ENCODE measurements at regions not wholly inside any gene's neighbourhood (a gene's known extent, or its start where the extent isn't known, plus 50 kb on each side); places are given as distances from the start of the nearest gene placed in this dataset.

DNA sequence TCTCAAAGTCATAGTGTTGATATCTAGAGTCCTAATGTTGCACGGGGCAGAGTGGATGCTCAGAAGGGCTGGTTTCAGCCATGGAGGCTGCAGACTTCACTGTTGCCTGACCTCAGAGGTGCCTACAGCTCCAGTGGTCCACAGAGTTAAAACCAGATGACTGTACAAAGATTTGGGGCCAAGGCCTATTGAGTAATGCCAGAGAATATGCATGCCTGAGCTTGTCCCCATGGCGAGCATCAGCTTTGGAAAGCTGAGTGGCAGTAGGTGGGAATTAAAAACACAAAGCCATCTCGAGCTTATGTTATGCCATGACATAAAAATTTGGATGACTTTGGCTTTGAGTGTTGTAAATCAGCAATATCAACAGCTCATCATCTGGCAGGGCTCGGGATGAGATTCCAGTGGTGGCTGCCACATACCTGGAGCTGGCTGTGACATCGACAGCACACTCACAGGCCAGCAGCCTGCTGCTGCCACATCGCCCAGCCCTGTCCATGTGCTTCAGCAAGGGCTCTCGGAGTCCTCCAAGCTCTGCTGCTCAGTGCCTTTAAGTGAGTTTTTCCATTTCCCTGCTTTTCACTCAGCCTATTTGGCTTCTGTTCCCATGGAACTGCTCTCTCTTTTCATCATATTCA lies 379.6 kb downstream of the TNS3 start:
- Histone ChIP-seq H3K4me1 (ENCODE audit: control insufficient read depth in 1 of 2, insufficient read depth in 2 of 2, low read length in 2 of 2) (no peaks in the 10 kb centered on the region), H2AFZ (ENCODE audit: low read depth, low read length, poor library complexity, severe bottlenecking) (no peak overlapping the region), H3K4me3 (replicated peaks in 1 of 2; ENCODE audit: low read depth in 1 of 2, low read length in 2 of 2) (no peak overlapping the region), H3K36me3 (ENCODE audit: control insufficient read depth in 1 of 2, insufficient read depth in 2 of 2, low read length in 2 of 2) (no peaks in the 10 kb centered on the region), H3K9ac (ENCODE audit: low read length) (no peak overlapping the region), H3K9me3 (ENCODE audit: control insufficient read depth in 1 of 2, insufficient read depth in 1 of 2, low read depth in 1 of 2, low read length in 2 of 2) (no peaks in the 10 kb centered on the region), H4K20me1 (ENCODE audit: insufficient read depth) (no peaks in the 10 kb centered on the region), H3K79me2 (ENCODE audit: insufficient read depth, low read length) (no peaks in the 10 kb centered on the region), H3K27ac (ENCODE audit: low read depth, low read length) (no peak overlapping the region), H3K27me3 (ENCODE audit: insufficient read depth, low read length) (no peaks in the 10 kb centered on the region), H3K4me2 (ENCODE audit: low read length) (no peak overlapping the region), H3K9me2 (ENCODE audit: insufficient read depth) (peaks cover 3% of the 10 kb centered on the region; the same call in 1 of the 2 replicates)
- DNase-seq (ENCODE audit: low read depth, low spot score) (no peak), ATAC-seq (no peak)
- TF ChIP-seq CEBPB (IDR thresholded peaks at IDR 0.05; ENCODE audit: low read depth) (no peak), SRF (IDR thresholded peaks at IDR 0.05; ENCODE audit: low read depth) (no peak), RAD21 (IDR thresholded peaks at IDR 0.05; ENCODE audit: low read depth) (no peak), POLR2AphosphoS5 (IDR thresholded peaks at IDR 0.05; ENCODE audit: low read depth, low read length) (no peak), SP1 (IDR thresholded peaks at IDR 0.05; ENCODE audit: low read depth) (no peak), POLR2A (IDR thresholded peaks at IDR 0.05; ENCODE audit: borderline replicate concordance, extremely low read depth, insufficient read depth, insufficient read length) (no peak), EZH2phosphoT487 (IDR thresholded peaks at IDR 0.05; ENCODE audit: borderline replicate concordance) (no peak), YY1 (IDR thresholded peaks at IDR 0.05; ENCODE audit: extremely low read depth, insufficient replicate concordance, low read depth, low read length) (no peak), FOSL1 (IDR thresholded peaks at IDR 0.05; ENCODE audit: low read depth) (no peak), ZFX (IDR thresholded peaks at IDR 0.05) (no peak), EZH2 (IDR thresholded peaks at IDR 0.05) (no peak), ZNF274 (IDR thresholded peaks at IDR 0.05; ENCODE audit: low read depth, low read length) (no peak)
- TF ChIP-seq, protein P1, sequence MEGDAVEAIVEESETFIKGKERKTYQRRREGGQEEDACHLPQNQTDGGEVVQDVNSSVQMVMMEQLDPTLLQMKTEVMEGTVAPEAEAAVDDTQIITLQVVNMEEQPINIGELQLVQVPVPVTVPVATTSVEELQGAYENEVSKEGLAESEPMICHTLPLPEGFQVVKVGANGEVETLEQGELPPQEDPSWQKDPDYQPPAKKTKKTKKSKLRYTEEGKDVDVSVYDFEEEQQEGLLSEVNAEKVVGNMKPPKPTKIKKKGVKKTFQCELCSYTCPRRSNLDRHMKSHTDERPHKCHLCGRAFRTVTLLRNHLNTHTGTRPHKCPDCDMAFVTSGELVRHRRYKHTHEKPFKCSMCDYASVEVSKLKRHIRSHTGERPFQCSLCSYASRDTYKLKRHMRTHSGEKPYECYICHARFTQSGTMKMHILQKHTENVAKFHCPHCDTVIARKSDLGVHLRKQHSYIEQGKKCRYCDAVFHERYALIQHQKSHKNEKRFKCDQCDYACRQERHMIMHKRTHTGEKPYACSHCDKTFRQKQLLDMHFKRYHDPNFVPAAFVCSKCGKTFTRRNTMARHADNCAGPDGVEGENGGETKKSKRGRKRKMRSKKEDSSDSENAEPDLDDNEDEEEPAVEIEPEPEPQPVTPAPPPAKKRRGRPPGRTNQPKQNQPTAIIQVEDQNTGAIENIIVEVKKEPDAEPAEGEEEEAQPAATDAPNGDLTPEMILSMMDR (IDR thresholded peaks at IDR 0.05 in 2 of 3, conservative IDR thresholded peaks at IDR 0.05 in 1 of 3; ENCODE audit: borderline replicate concordance in 1 of 3, insufficient read depth in 1 of 3, low read depth in 2 of 3, low read length in 2 of 3): no peak
- TF ChIP-seq, protein P2, sequence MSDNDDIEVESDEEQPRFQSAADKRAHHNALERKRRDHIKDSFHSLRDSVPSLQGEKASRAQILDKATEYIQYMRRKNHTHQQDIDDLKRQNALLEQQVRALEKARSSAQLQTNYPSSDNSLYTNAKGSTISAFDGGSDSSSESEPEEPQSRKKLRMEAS (IDR thresholded peaks at IDR 0.05): no peak
- TF ChIP-seq, protein P3, sequence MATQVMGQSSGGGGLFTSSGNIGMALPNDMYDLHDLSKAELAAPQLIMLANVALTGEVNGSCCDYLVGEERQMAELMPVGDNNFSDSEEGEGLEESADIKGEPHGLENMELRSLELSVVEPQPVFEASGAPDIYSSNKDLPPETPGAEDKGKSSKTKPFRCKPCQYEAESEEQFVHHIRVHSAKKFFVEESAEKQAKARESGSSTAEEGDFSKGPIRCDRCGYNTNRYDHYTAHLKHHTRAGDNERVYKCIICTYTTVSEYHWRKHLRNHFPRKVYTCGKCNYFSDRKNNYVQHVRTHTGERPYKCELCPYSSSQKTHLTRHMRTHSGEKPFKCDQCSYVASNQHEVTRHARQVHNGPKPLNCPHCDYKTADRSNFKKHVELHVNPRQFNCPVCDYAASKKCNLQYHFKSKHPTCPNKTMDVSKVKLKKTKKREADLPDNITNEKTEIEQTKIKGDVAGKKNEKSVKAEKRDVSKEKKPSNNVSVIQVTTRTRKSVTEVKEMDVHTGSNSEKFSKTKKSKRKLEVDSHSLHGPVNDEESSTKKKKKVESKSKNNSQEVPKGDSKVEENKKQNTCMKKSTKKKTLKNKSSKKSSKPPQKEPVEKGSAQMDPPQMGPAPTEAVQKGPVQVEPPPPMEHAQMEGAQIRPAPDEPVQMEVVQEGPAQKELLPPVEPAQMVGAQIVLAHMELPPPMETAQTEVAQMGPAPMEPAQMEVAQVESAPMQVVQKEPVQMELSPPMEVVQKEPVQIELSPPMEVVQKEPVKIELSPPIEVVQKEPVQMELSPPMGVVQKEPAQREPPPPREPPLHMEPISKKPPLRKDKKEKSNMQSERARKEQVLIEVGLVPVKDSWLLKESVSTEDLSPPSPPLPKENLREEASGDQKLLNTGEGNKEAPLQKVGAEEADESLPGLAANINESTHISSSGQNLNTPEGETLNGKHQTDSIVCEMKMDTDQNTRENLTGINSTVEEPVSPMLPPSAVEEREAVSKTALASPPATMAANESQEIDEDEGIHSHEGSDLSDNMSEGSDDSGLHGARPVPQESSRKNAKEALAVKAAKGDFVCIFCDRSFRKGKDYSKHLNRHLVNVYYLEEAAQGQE (IDR thresholded peaks at IDR 0.05; ENCODE audit: low read depth): no peak
- TF ChIP-seq, protein P4, sequence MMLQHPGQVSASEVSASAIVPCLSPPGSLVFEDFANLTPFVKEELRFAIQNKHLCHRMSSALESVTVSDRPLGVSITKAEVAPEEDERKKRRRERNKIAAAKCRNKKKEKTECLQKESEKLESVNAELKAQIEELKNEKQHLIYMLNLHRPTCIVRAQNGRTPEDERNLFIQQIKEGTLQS (IDR thresholded peaks at IDR 0.05): no peak
- ChIA-PET RAD21 (ENCODE audit: low non-redundant PET in 1 of 2, low total read pairs in 2 of 2, uncharacterized antibody in 2 of 2, unreplicated experiment in 2 of 2) (no interaction called here), CTCF (no interaction called here), POLR2A (no interaction called here)
- BruUV-seq (replicated peaks): no TSS peak
- intact Hi-C loops (cut with micrococcal nuclease): no loop called here
